ENCODE measurements at regions not wholly inside any gene's neighbourhood (a gene's known extent, or its start where the extent isn't known, plus 50 kb on each side); places are given as distances from the start of the nearest gene placed in this dataset.

- no peaks in the 10 kb centered on the region for H3K27me3 ChIP-seq
- no peaks in the 10 kb centered on the region for H3K9me3 ChIP-seq
- TF ChIP-seq POLR2A (IDR thresholded peaks at IDR 0.05), result no peak
- TF ChIP-seq CTCF (IDR thresholded peaks at IDR 0.05), result no peak
- peak in 1 of 3 donors; percentile 50 for DNase-seq
- H3K27ac ChIP-seq, result peak overlapping the region in 2 of 4 donors; percentile 63 to 68
- H3K4me1 ChIP-seq, result peaks cover 0 to 14% (median 0%) of the 10 kb centered on the region in 4 donors
- no peak overlapping the region for H3K4me3 ChIP-seq
- H3K36me3 ChIP-seq, result no peaks in the 10 kb centered on the region
These were observed 129.5 kb upstream of the UMPS start for GRCh38 chr3:124600765-124601164.

GRCh38 chr3:124601190-124601589 lies 129.1 kb upstream of the UMPS start:
- TF ChIP-seq CTCF (IDR thresholded peaks at IDR 0.05) (no peak), POLR2A (IDR thresholded peaks at IDR 0.05) (no peak)
- Histone ChIP-seq H3K27me3 (no peaks in the 10 kb centered on the region), H3K9me3 (no peaks in the 10 kb centered on the region), H3K4me1 (peaks cover 0 to 14% (median 0%) of the 10 kb centered on the region in 4 donors), H3K4me3 (no peak overlapping the region), H3K27ac (peak overlapping the region in 2 of 4 donors; percentile 63 to 68), H3K36me3 (no peaks in the 10 kb centered on the region)
- no peak for DNase-seq

GRCh38 chr3:124602980-124603627 lies 127.1 kb upstream of the UMPS start:
- Histone ChIP-seq H3K27ac (no peak overlapping the region), H3K4me3 (no peak overlapping the region), H3K36me3 (no peaks in the 10 kb centered on the region), H3K4me1 (peaks cover 0 to 14% (median 0%) of the 10 kb centered on the region in 4 donors), H3K27me3 (no peaks in the 10 kb centered on the region), H3K9me3 (no peaks in the 10 kb centered on the region)
- TF ChIP-seq CTCF (IDR thresholded peaks at IDR 0.05) (no peak), POLR2A (IDR thresholded peaks at IDR 0.05) (no peak)
- DNase-seq, result no peak

- Histone ChIP-seq H3K27ac (no peak overlapping the region), H3K4me3 (no peak overlapping the region), H3K36me3 (no peaks in the 10 kb centered on the region), H3K9me3 (no peaks in the 10 kb centered on the region), H3K27me3 (no peaks in the 10 kb centered on the region), H3K4me1 (peaks cover 0 to 13% (median 0%) of the 10 kb centered on the region in 4 donors)
- no peak for DNase-seq
- TF ChIP-seq CTCF (IDR thresholded peaks at IDR 0.05) (no peak), POLR2A (IDR thresholded peaks at IDR 0.05) (no peak)
These were observed 124.3 kb upstream of the UMPS start for GRCh38 chr3:124605781-124606579.

- TF ChIP-seq POLR2A (IDR thresholded peaks at IDR 0.05), result no peak
- no peak for TF ChIP-seq CTCF (IDR thresholded peaks at IDR 0.05)
- no peaks in the 10 kb centered on the region for H3K9me3 ChIP-seq
- peaks cover 0 to 16% (median 0%) of the 10 kb centered on the region in 4 donors for H3K4me1 ChIP-seq
- H3K4me3 ChIP-seq, result no peak overlapping the region
- no peak overlapping the region for H3K27ac ChIP-seq
- no peak for DNase-seq
- no peaks in the 10 kb centered on the region for H3K27me3 ChIP-seq
- H3K36me3 ChIP-seq, result no peaks in the 10 kb centered on the region
These were observed 123.1 kb upstream of the UMPS start for GRCh38 chr3:124607163-124607562.

Measured in Peyer's patch (tissue), 4 donors.